OCI-LY3 (cell line): ENCODE measurements at regions not wholly inside any gene's neighbourhood (a gene's known extent, or its start where the extent isn't known, plus 50 kb on each side); places are given as distances from the start of the nearest gene placed in this dataset.

ENCODE experiments used
- CTCF ChIP-seq: fragments of 200-600, 300-600 bp; sonication (generic); IDR thresholded peaks from 2 replicates; pipeline ENCODE4 v1.5.1; 2014; ENCODE audit warnings: antibody characterized with exemption, low read length, low read depth
- EZH2phosphoT487 ChIP-seq: fragments of 200-600 bp; shearing (Covaris generic); IDR thresholded peaks from 2 replicates; pipeline ENCODE4 v1.6.1; 2018; ENCODE audit warnings: antibody characterized with exemption, mixed run types, low read depth

GRCh38 chr13:50581586-50582196 lies 261.8 kb downstream of the DLEU7 start:
- TF ChIP-seq CTCF: no peak
- no peak for TF ChIP-seq EZH2phosphoT487
